Mammary epithelial cell (primary cell): ENCODE measurements at regions not wholly inside any gene's neighbourhood (a gene's known extent, or its start where the extent isn't known, plus 50 kb on each side); places are given as distances from the start of the nearest gene placed in this dataset.

Source experiments
- EZH2 ChIP-seq: IDR thresholded peaks from 2 replicates; pipeline ENCODE4 v1.6.1; 2012; ENCODE audit warnings: low read length, inconsistent platforms, borderline replicate concordance
- TF ChIP-seq, protein P1 (sequence below), 2 donors: IDR thresholded peaks in 1 of 2; conservative IDR thresholded peaks in 1 of 2; 2 replicates each; pipeline ENCODE4 v1.5.1; 2011 to 2012; ENCODE audit warnings: inconsistent platforms in 2 of 2, low read length in 2 of 2, mild to moderate bottlenecking in 2 of 2, control low read depth in 1 of 2, low read depth in 1 of 2; ENCODE audit not compliant: insufficient read depth in 1 of 2; ENCODE audit errors: extremely low read depth in 1 of 2

DNA sequence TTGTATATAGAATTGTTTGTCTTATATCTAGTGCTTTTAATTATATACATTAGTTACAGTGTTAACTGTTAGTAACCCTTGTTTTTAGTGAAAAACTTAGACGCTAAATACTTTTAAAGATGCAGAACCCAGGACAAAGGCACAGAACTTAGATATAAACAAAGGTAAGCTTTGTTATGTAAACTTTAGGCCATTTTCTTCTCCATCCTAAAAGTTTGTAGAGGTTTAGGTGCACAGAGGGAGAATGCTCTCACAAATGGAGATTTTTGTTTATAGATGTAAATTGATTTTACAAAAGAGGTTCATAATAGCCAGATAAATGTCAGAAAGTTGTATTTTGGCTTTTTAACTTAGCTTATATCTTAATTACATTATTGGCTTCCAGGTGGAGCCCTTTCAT, 490.5 kb upstream of the LRRC7 start:
- TF ChIP-seq, protein P1, sequence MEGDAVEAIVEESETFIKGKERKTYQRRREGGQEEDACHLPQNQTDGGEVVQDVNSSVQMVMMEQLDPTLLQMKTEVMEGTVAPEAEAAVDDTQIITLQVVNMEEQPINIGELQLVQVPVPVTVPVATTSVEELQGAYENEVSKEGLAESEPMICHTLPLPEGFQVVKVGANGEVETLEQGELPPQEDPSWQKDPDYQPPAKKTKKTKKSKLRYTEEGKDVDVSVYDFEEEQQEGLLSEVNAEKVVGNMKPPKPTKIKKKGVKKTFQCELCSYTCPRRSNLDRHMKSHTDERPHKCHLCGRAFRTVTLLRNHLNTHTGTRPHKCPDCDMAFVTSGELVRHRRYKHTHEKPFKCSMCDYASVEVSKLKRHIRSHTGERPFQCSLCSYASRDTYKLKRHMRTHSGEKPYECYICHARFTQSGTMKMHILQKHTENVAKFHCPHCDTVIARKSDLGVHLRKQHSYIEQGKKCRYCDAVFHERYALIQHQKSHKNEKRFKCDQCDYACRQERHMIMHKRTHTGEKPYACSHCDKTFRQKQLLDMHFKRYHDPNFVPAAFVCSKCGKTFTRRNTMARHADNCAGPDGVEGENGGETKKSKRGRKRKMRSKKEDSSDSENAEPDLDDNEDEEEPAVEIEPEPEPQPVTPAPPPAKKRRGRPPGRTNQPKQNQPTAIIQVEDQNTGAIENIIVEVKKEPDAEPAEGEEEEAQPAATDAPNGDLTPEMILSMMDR (conservative IDR thresholded peaks at IDR 0.05 in 1 of 2, IDR thresholded peaks at IDR 0.05 in 1 of 2; ENCODE audit: extremely low read depth in 1 of 2, insufficient read depth in 1 of 2, low read depth in 1 of 2, low read length in 2 of 2) = no peak
- TF ChIP-seq EZH2 = no peak
